Stimulated activated CD4-positive, alpha-beta T cell treated with anti-CD3 and anti-CD28 coated beads, Interleukin-4, amount 100 ng/mL, for 48 hours (primary cell): ENCODE measurements at regions not wholly inside any gene's neighbourhood (a gene's known extent, or its start where the extent isn't known, plus 50 kb on each side); places are given as distances from the start of the nearest gene placed in this dataset.

Experiments used
- DNase-seq, 2 donors: peaks; one replicate each; pipeline ENCODE4 v3.0.0-alpha.2; 2020; ENCODE audit warnings: low read depth in 2 of 2

DNA sequence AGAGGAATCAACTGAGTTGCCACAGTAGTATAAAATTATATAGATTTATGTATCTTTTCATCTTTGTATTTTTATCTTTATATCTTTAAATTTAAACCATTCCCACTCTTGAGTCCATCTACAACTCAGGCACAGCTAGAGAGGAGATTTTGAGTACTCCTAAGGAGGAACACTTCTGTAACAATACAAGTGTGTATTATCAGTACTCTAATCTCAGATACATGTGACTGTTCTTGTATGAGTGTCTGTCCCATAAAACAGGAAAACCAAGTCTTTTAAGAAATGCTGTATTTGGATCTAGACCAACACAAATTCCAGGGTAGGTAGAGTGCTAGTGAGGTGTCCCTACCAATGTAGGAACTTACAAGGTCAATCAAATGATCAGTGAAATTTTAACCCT is 1428.0 kb upstream of the LRRTM3 start:
- DNase-seq, result no peak

GRCh38 chr10:65500716-65501115 is 1425.1 kb upstream of the LRRTM3 start:
- no peak for DNase-seq

GRCh38 chr10:65501259-65501658 is 1424.6 kb upstream of the LRRTM3 start:
- DNase-seq, result no peak

DNA sequence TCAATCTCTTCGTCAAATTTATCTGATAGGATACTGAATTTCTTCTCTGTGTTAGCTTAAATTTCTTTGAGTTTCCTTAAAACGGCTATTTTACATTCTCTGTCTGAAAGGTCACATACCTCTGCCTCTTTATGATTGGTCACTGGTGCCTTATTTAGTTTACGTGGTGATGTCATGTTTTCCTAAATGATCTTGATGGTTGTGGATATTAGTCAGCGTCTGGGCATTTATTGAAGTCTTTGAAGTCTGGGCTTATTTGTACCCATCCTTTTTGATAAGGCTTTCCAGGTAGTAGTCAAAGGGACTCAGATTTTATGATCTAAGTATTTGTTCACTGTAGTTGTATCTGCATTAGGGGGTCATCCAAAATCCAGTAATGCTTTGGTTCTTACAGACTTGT is 1407.5 kb upstream of the LRRTM3 start:
- no peak for DNase-seq

GRCh38 chr10:65528986-65529385 is 1396.8 kb upstream of the LRRTM3 start:
- no peak for DNase-seq

GRCh38 chr10:65531545-65531944 is 1394.3 kb upstream of the LRRTM3 start:
- DNase-seq, result no peak

GRCh38 chr10:65534771-65535170 is 1391.1 kb upstream of the LRRTM3 start:
- no peak for DNase-seq

DNA sequence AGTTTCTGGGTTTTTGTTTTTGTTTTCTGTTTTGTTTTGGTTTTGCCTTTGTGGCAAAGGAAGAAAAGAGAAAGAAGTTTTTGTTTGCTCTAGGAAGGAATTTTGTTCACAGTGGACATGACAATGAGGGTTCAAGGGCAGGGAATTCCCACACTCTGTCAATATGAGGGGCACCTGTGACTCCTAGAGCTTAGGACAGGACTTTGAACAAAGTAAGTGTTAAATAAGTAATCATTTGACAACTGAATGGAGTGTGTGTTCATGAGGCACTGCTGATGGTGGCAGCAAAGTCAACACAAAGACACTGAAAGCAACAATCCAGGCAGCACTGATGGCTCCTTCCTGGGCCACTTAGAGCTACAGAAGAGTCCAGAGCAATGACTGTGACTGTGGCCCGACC is 1381.1 kb upstream of the LRRTM3 start:
- no peak for DNase-seq

- no peak for DNase-seq
Observed at GRCh38 chr10:65548001-65548400, 1377.8 kb upstream of the LRRTM3 start.

- no peak for DNase-seq
Observed at GRCh38 chr10:65550761-65551160, 1375.1 kb upstream of the LRRTM3 start.

DNA sequence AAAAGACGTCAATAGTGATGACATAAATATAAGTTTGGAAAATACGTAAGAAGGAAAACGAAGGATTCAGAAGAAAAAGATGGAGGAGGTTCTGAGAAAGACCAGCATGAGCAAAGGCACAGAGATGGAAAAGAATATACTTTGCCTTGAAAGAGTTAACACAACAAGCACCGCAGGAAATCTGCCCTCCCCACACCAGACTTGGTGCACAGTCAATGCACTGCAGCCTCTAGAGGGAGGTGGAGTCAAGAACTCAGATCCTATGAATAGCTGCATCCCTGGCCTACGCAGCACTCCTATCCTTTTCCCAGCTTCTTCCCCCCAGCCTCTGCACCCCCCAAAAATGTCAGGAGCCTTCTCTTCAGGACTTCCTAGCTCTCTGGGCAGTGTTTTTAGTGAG is 1370.6 kb upstream of the LRRTM3 start:
- no peak for DNase-seq

- DNase-seq, result no peak
Observed at GRCh38 chr10:65556006-65556405, 1369.8 kb upstream of the LRRTM3 start.

DNA sequence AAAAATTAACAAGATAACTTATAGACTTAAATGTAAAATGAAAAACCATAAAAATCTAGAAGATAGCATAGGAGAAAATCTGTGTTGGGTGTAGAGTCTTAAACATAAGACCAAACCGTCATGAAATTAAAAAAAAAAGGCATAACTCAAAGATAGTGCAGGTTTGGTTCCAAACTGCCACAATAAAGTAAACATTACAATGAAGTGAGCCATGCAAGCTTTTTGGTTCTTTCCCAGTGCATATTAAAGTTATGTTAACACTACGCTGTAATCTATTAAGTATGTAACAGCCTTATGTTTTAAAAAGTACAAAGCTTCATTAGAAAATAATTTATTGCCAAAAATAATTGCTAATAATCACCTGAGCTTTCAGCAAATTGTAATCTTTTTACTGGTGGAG is 1366.5 kb upstream of the LRRTM3 start:
- DNase-seq, result no peak

DNA sequence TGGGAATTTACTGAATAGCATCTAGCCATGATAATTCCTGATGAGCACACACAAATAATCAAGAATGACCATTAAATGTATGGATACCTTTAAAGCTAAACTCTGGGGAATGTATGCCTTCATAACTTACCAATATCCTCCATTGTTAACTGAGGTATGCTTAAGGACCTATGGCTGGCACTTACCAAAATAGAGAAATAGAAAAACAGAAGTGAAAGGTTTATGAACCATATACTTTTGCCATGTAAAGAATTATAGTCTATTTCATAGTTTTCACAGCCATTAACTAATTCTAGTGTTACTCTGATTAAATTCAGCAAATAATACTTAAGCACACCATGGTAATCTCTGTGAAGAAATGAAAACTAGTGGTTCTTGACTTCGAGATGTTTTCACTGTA is 1360.6 kb upstream of the LRRTM3 start:
- DNase-seq, result no peak

GRCh38 chr10:65566906-65567305 is 1358.9 kb upstream of the LRRTM3 start:
- DNase-seq, result no peak

GRCh38 chr10:65570143-65571010 is 1355.5 kb upstream of the LRRTM3 start:
- no peak for DNase-seq

GRCh38 chr10:65571011-65571570 is 1354.7 kb upstream of the LRRTM3 start:
- no peak for DNase-seq

DNA sequence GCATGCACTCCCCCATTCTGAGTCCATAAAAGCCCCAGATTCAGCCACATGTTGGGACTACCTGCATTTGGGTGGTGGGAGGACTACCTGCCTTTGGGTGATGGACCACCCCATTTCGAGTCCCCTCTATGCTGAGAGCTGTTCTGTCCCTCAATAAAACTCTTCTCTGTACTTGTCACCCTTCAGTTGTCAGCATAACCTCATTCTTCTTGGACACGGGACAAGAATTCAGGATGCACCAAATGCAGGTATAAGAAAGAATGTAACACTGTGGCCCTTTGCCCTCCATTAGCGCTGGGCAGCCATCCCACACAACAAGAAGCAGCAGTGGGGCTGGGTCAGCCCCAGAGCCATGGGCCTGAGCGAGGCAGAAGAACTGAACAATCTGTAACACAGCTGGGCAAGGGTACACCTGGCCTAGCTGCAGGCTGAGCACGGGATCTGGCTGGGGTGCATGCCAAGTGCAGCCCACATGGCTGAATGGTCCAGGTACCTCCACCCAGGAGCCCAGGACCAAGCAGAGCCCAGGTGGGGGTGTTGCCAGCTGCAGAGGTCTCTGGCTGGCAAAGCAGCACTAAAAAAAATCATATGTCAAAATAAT is 1344.3 kb upstream of the LRRTM3 start:
- no peak for DNase-seq

- DNase-seq, result no peak
Observed at GRCh38 chr10:65602182-65602865, 1323.5 kb upstream of the LRRTM3 start.

GRCh38 chr10:65611592-65611991 is 1314.2 kb upstream of the LRRTM3 start:
- no peak for DNase-seq

GRCh38 chr10:65614956-65615565 is 1310.8 kb upstream of the LRRTM3 start:
- no peak for DNase-seq

GRCh38 chr10:65618126-65618525 is 1307.7 kb upstream of the LRRTM3 start:
- no peak for DNase-seq
